BLaER1 treated with 17β-estradiol and CSF1 and Interleukin-3, amounts not matched to agents 10 nM and 100 nM (cell line): ENCODE measurements at regions not wholly inside any gene's neighbourhood (a gene's known extent, or its start where the extent isn't known, plus 50 kb on each side); places are given as distances from the start of the nearest gene placed in this dataset.

Source experiments
- H3K27ac ChIP-seq, 11 experiments: shearing (Covaris generic); formaldehyde crosslinking; 2 replicates each; pipeline ENCODE4 v1.8.1; 2022
- H3K27me3 ChIP-seq, 11 experiments: shearing (Covaris generic); formaldehyde crosslinking; 2 replicates each; pipeline ENCODE4 v1.8.1; 2022
- H3K36me3 ChIP-seq, 11 experiments: shearing (Covaris generic); formaldehyde crosslinking; 2 replicates each; pipeline ENCODE4 v1.8.1; 2022
- H3K4me1 ChIP-seq, 10 experiments: shearing (Covaris generic); formaldehyde crosslinking; 2 replicates each; pipeline ENCODE4 v1.8.1; 2022
- H3K4me2 ChIP-seq, 11 experiments: shearing (Covaris generic); formaldehyde crosslinking; 2 replicates each; pipeline ENCODE4 v1.8.1; 2022
- H3K4me3 ChIP-seq, 10 experiments: shearing (Covaris generic); formaldehyde crosslinking; 2 replicates each; pipeline ENCODE4 v1.8.1; 2022
- H3K9ac ChIP-seq, 11 experiments: shearing (Covaris generic); formaldehyde crosslinking; 2 replicates each; pipeline ENCODE4 v1.8.1; 2022
- H3K9me3 ChIP-seq, 11 experiments: shearing (Covaris generic); formaldehyde crosslinking; replicated peaks in 1 of 11; 2 replicates each; pipeline ENCODE4 v1.8.1; 2022
- H4K20me1 ChIP-seq, 11 experiments: shearing (Covaris generic); formaldehyde crosslinking; 2 replicates each; pipeline ENCODE4 v1.8.1; 2022
- Cebpa-rat ChIP-seq, 11 experiments: shearing (Covaris generic); IDR thresholded peaks; 2 replicates each; pipeline ENCODE4 v1.8.1; 2022

DNA sequence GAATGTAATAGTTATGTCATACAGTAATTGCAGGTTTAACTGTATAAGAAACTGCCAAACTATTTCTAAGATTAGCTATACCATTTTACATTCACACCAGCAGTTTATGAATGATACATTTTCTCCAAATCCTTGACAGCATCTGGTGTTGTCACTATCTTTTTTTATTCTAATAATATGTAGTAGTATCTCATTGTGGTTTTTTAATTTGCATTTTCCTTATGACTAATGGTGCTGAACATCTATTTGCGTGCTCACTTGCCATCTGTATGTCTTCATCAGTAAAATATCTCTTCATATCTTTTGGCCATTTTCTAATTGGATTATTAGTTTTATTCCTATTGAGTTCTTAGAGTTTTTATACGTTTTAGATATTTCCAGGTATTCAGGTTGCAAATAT is 994.0 kb upstream of the SEMA6D start:
- no peak overlapping the region for H3K4me2 ChIP-seq
- TF ChIP-seq Cebpa-rat (IDR thresholded peaks at IDR 0.05): no peak
- peaks cover 6 to 14% (median 12%) of the 10 kb centered on the region in 11 experiments for H3K9me3 ChIP-seq
- no peaks in the 10 kb centered on the region for H4K20me1 ChIP-seq
- no peak overlapping the region for H3K9ac ChIP-seq
- H3K27ac ChIP-seq: no peak overlapping the region
- no peaks in the 10 kb centered on the region for H3K36me3 ChIP-seq
- H3K4me3 ChIP-seq: no peak overlapping the region
- no peaks in the 10 kb centered on the region for H3K27me3 ChIP-seq
- no peaks in the 10 kb centered on the region for H3K4me1 ChIP-seq

- Histone ChIP-seq H3K4me3 (no peak overlapping the region), H3K36me3 (no peaks in the 10 kb centered on the region), H3K4me1 (peaks cover 15 to 27% (median 21%) of the 10 kb centered on the region in 10 experiments), H3K4me2 (peak overlapping the region in 7 of 11 experiments; percentile 24 to 44 (median 31); a peak in 13 of 22 replicates), H3K9ac (no peak overlapping the region), H3K9me3 (peaks cover 22 to 32% (median 28%) of the 10 kb centered on the region in 11 experiments), H3K27ac (no peak overlapping the region; a peak in 1 of 22 replicates), H4K20me1 (no peaks in the 10 kb centered on the region), H3K27me3 (peaks cover 0 to 11% (median 0%) of the 10 kb centered on the region in 11 experiments; a peak in 6 of 22 replicates)
- TF ChIP-seq Cebpa-rat (IDR thresholded peaks at IDR 0.05): no peak
These were observed 985.2 kb upstream of the SEMA6D start for GRCh38 chr15:46732060-46732459.

DNA sequence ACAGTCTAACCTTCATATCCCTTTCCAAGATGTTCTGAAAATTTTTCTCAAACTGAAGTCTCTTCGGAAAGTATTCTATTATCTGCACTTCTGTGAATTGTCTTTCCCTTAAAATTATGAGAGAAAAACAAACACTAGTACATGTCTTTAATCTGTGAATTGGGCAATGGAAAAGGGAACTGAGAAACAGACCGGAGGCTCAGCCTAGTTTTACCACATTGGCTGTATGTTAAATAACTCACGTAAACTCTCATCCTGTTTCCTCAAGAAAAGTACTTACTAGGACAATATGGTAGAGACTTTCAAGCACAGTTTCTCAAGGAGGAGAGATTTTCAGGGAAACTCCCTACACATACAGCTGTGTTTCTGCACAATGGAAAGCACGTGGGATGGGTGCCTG is 982.2 kb upstream of the SEMA6D start:
- no peaks in the 10 kb centered on the region for H3K36me3 ChIP-seq
- peaks cover 15 to 27% (median 21%) of the 10 kb centered on the region in 10 experiments for H3K4me1 ChIP-seq
- peak overlapping the region in 2 of 11 experiments; percentile 23 to 65; a peak in 3 of 22 replicates for H3K9ac ChIP-seq
- TF ChIP-seq Cebpa-rat (IDR thresholded peaks at IDR 0.05): no peak; a peak in 1 of 22 replicates
- peak overlapping the region in 9 of 11 experiments; percentile 6 to 70 (median 40); a peak in 14 of 22 replicates for H3K27ac ChIP-seq
- H3K4me3 ChIP-seq: peak overlapping the region in 1 of 10 experiments; percentile 7; a peak in 1 of 20 replicates
- H3K4me2 ChIP-seq: peak overlapping the region; percentile 49 to 89 (median 60)
- H4K20me1 ChIP-seq: no peaks in the 10 kb centered on the region
- peaks cover 0 to 11% (median 0%) of the 10 kb centered on the region in 11 experiments; a peak in 6 of 22 replicates for H3K27me3 ChIP-seq
- H3K9me3 ChIP-seq: 0 out of 22 replicates have a peak, but pooled peaks cover 0 to 2% (median 0%) of the 10 kb centered on the region in 11 experiments

DNA sequence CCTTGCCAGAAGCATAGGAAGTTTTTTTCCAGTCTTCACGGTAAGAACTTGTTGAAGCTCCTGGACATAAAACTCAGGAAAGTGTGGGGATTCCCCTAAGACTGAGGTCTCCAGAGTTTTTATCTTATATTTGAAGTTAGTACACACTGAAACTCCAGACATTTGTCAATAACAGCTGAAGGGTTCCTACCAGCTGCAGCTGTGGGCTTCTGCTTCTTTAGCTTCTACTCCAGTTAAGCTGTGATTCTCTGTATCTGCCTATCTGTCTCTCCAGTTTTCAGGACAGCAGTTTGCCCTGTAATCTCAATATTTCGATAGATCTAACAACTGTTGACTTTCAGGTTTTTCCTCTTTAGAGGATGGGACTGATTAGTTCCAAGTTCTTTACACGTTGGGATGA is 966.0 kb upstream of the SEMA6D start:
- Histone ChIP-seq H3K4me3 (no peak overlapping the region), H3K27me3 (no peaks in the 10 kb centered on the region), H3K4me2 (no peak overlapping the region), H4K20me1 (no peaks in the 10 kb centered on the region), H3K36me3 (no peaks in the 10 kb centered on the region), H3K27ac (no peak overlapping the region), H3K4me1 (no peaks in the 10 kb centered on the region), H3K9me3 (peaks cover 10 to 14% (median 13%) of the 10 kb centered on the region in 11 experiments), H3K9ac (no peak overlapping the region)
- TF ChIP-seq Cebpa-rat (IDR thresholded peaks at IDR 0.05): no peak

- Histone ChIP-seq H3K27me3 (no peaks in the 10 kb centered on the region), H3K4me2 (no peak overlapping the region), H3K4me1 (no peaks in the 10 kb centered on the region), H3K9ac (no peak overlapping the region), H3K4me3 (no peak overlapping the region), H3K27ac (no peak overlapping the region), H3K36me3 (no peaks in the 10 kb centered on the region), H4K20me1 (no peaks in the 10 kb centered on the region), H3K9me3 (peaks cover 13 to 22% (median 16%) of the 10 kb centered on the region in 11 experiments)
- no peak for TF ChIP-seq Cebpa-rat (IDR thresholded peaks at IDR 0.05)
These were observed 963.4 kb upstream of the SEMA6D start for GRCh38 chr15:46753946-46754345.

DNA sequence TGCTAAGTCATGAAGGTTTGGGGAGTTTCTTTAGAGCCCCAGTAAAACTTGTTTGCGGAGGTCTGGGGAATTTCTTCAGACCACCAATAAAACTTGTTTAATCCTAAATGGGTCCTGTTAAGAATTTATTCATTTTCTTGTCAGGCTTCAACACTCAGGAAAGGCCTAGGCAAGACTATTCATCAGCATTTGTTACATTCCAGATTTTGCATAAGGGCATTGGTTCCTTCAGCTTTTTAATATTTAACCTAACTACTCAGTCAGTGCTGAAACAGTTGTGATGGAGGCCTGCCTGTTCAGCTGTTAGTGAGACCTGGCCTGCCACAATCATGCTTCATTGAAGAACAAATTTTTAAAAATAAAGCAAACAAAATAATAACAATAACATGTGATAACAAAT is 954.2 kb upstream of the SEMA6D start:
- Histone ChIP-seq H3K36me3 (no peaks in the 10 kb centered on the region), H3K4me3 (no peak overlapping the region), H3K9me3 (peaks cover 3 to 22% (median 14%) of the 10 kb centered on the region in 11 experiments), H3K4me2 (no peak overlapping the region), H3K9ac (no peak overlapping the region), H3K4me1 (no peaks in the 10 kb centered on the region), H3K27me3 (no peaks in the 10 kb centered on the region), H3K27ac (no peak overlapping the region), H4K20me1 (no peaks in the 10 kb centered on the region)
- TF ChIP-seq Cebpa-rat (IDR thresholded peaks at IDR 0.05): no peak

DNA sequence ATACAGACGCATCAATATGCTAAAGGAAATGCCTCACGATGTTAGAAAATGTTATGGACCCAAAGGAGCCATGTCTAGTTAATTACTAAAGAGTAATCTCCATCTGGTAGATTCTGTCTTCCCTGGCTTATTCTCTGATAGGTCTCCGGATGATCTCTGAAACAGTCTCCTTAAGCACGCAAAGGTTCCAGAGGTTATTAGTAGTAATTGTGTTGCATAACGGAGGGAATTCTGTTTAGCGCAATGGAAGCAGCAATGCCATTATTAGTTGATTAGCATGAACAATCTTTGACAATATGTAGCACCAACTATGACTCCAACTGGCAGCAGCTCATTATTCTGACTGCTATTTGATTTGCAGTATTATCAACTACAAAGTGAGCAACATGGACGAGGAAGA is 952.5 kb upstream of the SEMA6D start:
- Histone ChIP-seq H3K9me3 (peaks cover 18 to 40% (median 31%) of the 10 kb centered on the region in 11 experiments), H3K4me1 (no peaks in the 10 kb centered on the region), H3K4me3 (no peak overlapping the region), H3K27ac (no peak overlapping the region), H3K27me3 (no peaks in the 10 kb centered on the region), H3K36me3 (no peaks in the 10 kb centered on the region), H4K20me1 (no peaks in the 10 kb centered on the region), H3K4me2 (no peak overlapping the region), H3K9ac (no peak overlapping the region)
- TF ChIP-seq Cebpa-rat (IDR thresholded peaks at IDR 0.05): no peak

DNA sequence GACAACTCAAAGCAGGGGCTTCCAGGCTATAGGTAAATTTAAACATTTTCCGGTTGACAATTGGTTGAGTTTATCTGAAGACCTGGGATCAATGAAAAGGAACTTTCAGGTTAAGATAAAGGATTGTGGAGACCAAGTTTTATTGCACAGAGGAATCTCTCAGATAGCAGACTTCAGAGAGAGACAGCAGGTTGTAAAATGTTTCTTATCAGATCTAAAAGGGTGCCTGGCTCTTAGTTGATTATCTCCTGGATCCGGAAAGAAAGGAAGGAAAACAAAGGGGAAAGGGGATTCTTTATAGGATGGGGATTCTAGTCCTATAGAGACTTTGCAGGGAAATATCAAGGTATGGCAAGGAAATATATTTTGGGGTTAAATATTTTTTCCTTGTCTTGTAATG is 951.3 kb upstream of the SEMA6D start:
- no peaks in the 10 kb centered on the region for H3K36me3 ChIP-seq
- H3K27me3 ChIP-seq: no peaks in the 10 kb centered on the region
- no peak overlapping the region for H3K27ac ChIP-seq
- no peak overlapping the region for H3K9ac ChIP-seq
- H3K4me1 ChIP-seq: no peaks in the 10 kb centered on the region
- no peaks in the 10 kb centered on the region for H4K20me1 ChIP-seq
- peaks cover 18 to 46% (median 32%) of the 10 kb centered on the region in 11 experiments for H3K9me3 ChIP-seq
- TF ChIP-seq Cebpa-rat (IDR thresholded peaks at IDR 0.05): no peak
- H3K4me2 ChIP-seq: no peak overlapping the region
- H3K4me3 ChIP-seq: no peak overlapping the region

GRCh38 chr15:46768287-46768686 is 949.0 kb upstream of the SEMA6D start:
- H3K4me2 ChIP-seq: no peak overlapping the region
- peaks cover 18 to 46% (median 32%) of the 10 kb centered on the region in 11 experiments for H3K9me3 ChIP-seq
- no peak overlapping the region for H3K4me3 ChIP-seq
- no peak overlapping the region for H3K9ac ChIP-seq
- H3K27me3 ChIP-seq: no peaks in the 10 kb centered on the region
- TF ChIP-seq Cebpa-rat (IDR thresholded peaks at IDR 0.05): no peak
- H3K27ac ChIP-seq: no peak overlapping the region
- no peaks in the 10 kb centered on the region for H3K36me3 ChIP-seq
- H3K4me1 ChIP-seq: no peaks in the 10 kb centered on the region
- no peaks in the 10 kb centered on the region for H4K20me1 ChIP-seq

DNA sequence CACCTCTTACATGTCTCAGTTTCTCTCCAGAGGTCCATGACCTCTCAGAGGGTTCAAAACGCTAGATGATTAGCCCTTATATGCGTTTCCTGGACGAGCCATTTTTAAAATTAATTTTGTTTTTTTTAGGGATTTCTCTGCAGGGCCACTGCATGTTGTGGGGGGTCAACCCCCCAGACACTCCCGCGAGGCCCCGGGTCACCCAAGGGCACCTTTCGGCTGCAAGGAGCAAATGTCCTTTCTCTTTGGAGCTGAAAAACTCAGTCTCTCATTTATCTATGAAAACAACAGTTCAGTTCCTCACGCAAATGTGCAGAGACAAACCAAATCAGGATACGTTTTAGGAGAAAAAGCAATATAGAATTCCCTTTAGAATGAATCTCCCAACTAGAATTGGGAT is 944.3 kb upstream of the SEMA6D start:
- Histone ChIP-seq H3K27ac (no peak overlapping the region), H3K36me3 (no peaks in the 10 kb centered on the region)

More for the DNA sequence above, 944.3 kb upstream of the SEMA6D start:
- Histone ChIP-seq H3K4me3 (no peak overlapping the region), H3K9me3 (peaks cover 16 to 25% (median 19%) of the 10 kb centered on the region in 11 experiments), H3K27me3 (no peaks in the 10 kb centered on the region), H3K4me1 (no peaks in the 10 kb centered on the region), H4K20me1 (no peaks in the 10 kb centered on the region), H3K4me2 (no peak overlapping the region), H3K9ac (no peak overlapping the region)
- no peak for TF ChIP-seq Cebpa-rat (IDR thresholded peaks at IDR 0.05)
